Adrenal gland (tissue), 5 donors: ENCODE measurements at regions not wholly inside any gene's neighbourhood (a gene's known extent, or its start where the extent isn't known, plus 50 kb on each side); places are given as distances from the start of the nearest gene placed in this dataset.

Source experiments
- CTCF ChIP-seq, 6 experiments: fragments of 450-650 bp in 4 of 6; fragments of 200-600 bp in 2 of 6; sonication (generic) in 1 of 6; IDR thresholded peaks; 1 replicate in 5 of 6; 2 replicates in 1 of 6; pipeline versions ENCODE4 v1.5.1 to v1.8.0; 2016 to 2021; ENCODE audit warnings: antibody characterized with exemption in 6 of 6, mild to moderate bottlenecking in 2 of 6, moderate library complexity in 1 of 6
- POLR2A ChIP-seq, 2 donors: fragments of 450-650 bp; IDR thresholded peaks; one replicate each; pipeline ENCODE4 v1.6.1; 2017; ENCODE audit warnings: antibody characterized with exemption in 2 of 2, mild to moderate bottlenecking in 2 of 2, moderate library complexity in 1 of 2
- donor health status: DM: no; HTN: no; CAD: no.

GRCh38 chr4:28373191-28373590, 1512.5 kb downstream of the STIM2 start:
- TF ChIP-seq POLR2A (IDR thresholded peaks at IDR 0.05), result no peak
- TF ChIP-seq CTCF (IDR thresholded peaks at IDR 0.05), result no peak
